ENCODE measurements at regions not wholly inside any gene's neighbourhood (a gene's known extent, or its start where the extent isn't known, plus 50 kb on each side); places are given as distances from the start of the nearest gene placed in this dataset.

DNA sequence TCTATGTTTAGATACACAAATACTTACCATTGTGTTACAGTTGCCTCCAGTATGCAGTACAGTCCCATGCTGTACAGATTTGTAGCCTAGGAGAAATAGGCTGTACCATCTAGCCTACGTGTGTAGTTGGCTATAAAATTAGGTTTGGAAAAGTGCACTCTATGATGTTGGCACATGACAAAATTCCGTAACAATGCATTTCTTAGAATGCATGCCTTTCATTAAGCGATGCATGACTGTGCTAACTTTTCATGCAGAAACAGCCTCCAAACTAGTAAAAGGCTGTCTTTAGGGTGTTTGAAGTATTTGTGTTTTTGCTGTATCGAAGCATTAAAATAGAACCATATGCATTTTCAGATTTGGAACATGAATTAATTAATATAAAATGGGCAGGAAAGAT is 157.9 kb downstream of the RMI1 start:
- TF ChIP-seq, protein P1, sequence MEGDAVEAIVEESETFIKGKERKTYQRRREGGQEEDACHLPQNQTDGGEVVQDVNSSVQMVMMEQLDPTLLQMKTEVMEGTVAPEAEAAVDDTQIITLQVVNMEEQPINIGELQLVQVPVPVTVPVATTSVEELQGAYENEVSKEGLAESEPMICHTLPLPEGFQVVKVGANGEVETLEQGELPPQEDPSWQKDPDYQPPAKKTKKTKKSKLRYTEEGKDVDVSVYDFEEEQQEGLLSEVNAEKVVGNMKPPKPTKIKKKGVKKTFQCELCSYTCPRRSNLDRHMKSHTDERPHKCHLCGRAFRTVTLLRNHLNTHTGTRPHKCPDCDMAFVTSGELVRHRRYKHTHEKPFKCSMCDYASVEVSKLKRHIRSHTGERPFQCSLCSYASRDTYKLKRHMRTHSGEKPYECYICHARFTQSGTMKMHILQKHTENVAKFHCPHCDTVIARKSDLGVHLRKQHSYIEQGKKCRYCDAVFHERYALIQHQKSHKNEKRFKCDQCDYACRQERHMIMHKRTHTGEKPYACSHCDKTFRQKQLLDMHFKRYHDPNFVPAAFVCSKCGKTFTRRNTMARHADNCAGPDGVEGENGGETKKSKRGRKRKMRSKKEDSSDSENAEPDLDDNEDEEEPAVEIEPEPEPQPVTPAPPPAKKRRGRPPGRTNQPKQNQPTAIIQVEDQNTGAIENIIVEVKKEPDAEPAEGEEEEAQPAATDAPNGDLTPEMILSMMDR (IDR thresholded peaks at IDR 0.05 in 4 of 5, conservative IDR thresholded peaks at IDR 0.05 in 1 of 5): no peak
- no peak for TF ChIP-seq POLR2A (IDR thresholded peaks at IDR 0.05)

All from gastrocnemius medialis (tissue), 4 donors.